IMR-90 (cell line): ENCODE measurements at regions not wholly inside any gene's neighbourhood (a gene's known extent, or its start where the extent isn't known, plus 50 kb on each side); places are given as distances from the start of the nearest gene placed in this dataset.

Experiments
- ATAC-seq: fragments of 200-7000 bp; cut with Tn5 transposase; 2 replicates; pipeline ENCODE4 v1.9.1; 2020; ENCODE audit warnings: low read depth, mild to moderate bottlenecking, moderate library complexity
- BruUV-seq: library from RNA; stranded (reverse); fragments of 400-500 nt; replicated peaks from 2 replicates; lab custom pipeline; 2021; lab: Mats Ljungman, UMichigan
- CTCF ChIA-PET: fragments of 300-600 bp; formaldehyde crosslinking; extraction: SDS; loops from one replicate; lab custom pipeline; 2021; ENCODE audit warnings: antibody characterized with exemption; lab: Yijun Ruan, JAX
- POLR2A ChIA-PET: fragments of 300-600 bp; sonication (Branson Sonifier 250); formaldehyde crosslinking; loops from one replicate; lab custom pipeline; 2022; ENCODE audit warnings: antibody characterized with exemption; ENCODE audit not compliant: unreplicated experiment; lab: Charles Lee
- DNase-seq: peaks from one replicate; pipeline ENCODE4 v3.0.0; 2013
- H2AFZ ChIP-seq: replicated peaks from 2 replicates; pipeline ENCODE3; 2013; ENCODE audit warnings: low read length, mild to moderate bottlenecking; ENCODE audit not compliant: poor library complexity
- H2AK5ac ChIP-seq: 2 replicates; pipeline ENCODE4 v1.6.1; 2013; ENCODE audit warnings: low read depth, low read length, inconsistent platforms
- H2AK9ac ChIP-seq: replicated peaks from 2 replicates; pipeline ENCODE3; 2013; ENCODE audit warnings: mild to moderate bottlenecking, low read depth, low read length, moderate library complexity; ENCODE audit not compliant: poor library complexity
- H2BK120ac ChIP-seq: 2 replicates; pipeline ENCODE4 v1.6.1; 2013; ENCODE audit warnings: low read depth, low read length, inconsistent platforms
- H2BK15ac ChIP-seq: 3 replicates; pipeline ENCODE4 v1.6.1; 2013; ENCODE audit warnings: low read depth, low read length, inconsistent platforms
- H2BK20ac ChIP-seq: 2 replicates; pipeline ENCODE4 v1.6.1; 2013; ENCODE audit warnings: low read depth, mild to moderate bottlenecking, inconsistent platforms, low read length, moderate library complexity
- H2BK5ac ChIP-seq: 2 replicates; pipeline ENCODE4 v1.6.1; 2013; ENCODE audit warnings: mild to moderate bottlenecking, low read depth, low read length, inconsistent platforms; ENCODE audit not compliant: poor library complexity, severe bottlenecking
- H3K14ac ChIP-seq: replicated peaks from 2 replicates; pipeline ENCODE4 v1.6.1; 2013; ENCODE audit warnings: low read depth, low read length, inconsistent platforms
- H3K18ac ChIP-seq: 2 replicates; pipeline ENCODE4 v1.6.1; 2013; ENCODE audit warnings: low read depth, low read length, control low read depth
- H3K23ac ChIP-seq: 2 replicates; pipeline ENCODE4 v1.6.1; 2013; ENCODE audit warnings: low read depth, low read length, inconsistent platforms
- H3K27ac ChIP-seq: 2 replicates; pipeline ENCODE4 v1.5.1; 2013; ENCODE audit warnings: mild to moderate bottlenecking, control low read depth, low read length; ENCODE audit not compliant: insufficient read depth
- H3K27me3 ChIP-seq: 2 replicates; pipeline ENCODE4 v1.6.1; 2013; ENCODE audit warnings: low read length; ENCODE audit not compliant: control insufficient read depth, insufficient read depth
- H3K36me3 ChIP-seq: 2 replicates; pipeline ENCODE4 v1.6.1; 2013; ENCODE audit warnings: low read length, mixed read lengths; ENCODE audit not compliant: control insufficient read depth, insufficient read depth
- H3K4ac ChIP-seq: 2 replicates; pipeline ENCODE4 v1.6.1; 2013; ENCODE audit warnings: low read depth, low read length, inconsistent platforms
- H3K4me1 ChIP-seq: 2 replicates; pipeline ENCODE4 v1.6.1; 2013; ENCODE audit warnings: low read length, mixed read lengths; ENCODE audit not compliant: control insufficient read depth, insufficient read depth
- H3K4me2 ChIP-seq: 2 replicates; pipeline ENCODE4 v1.6.1; 2013; ENCODE audit warnings: low read depth, mild to moderate bottlenecking, control low read depth, low read length, moderate library complexity
- H3K4me3 ChIP-seq: 2 replicates; pipeline ENCODE4 v1.5.1; 2013; ENCODE audit warnings: low read depth, mild to moderate bottlenecking, control low read depth, low read length, moderate library complexity; ENCODE audit not compliant: insufficient read depth
- H3K56ac ChIP-seq: 2 replicates; pipeline ENCODE4 v1.6.1; 2013; ENCODE audit warnings: low read length, inconsistent platforms; ENCODE audit not compliant: insufficient read depth; ENCODE audit errors: extremely low read depth
- H3K79me1 ChIP-seq, 2 experiments: 2 replicates each; pipeline ENCODE4 v1.6.1; 2013; ENCODE audit warnings: low read length in 2 of 2, inconsistent platforms in 1 of 2, low read depth in 1 of 2
- H3K9ac ChIP-seq: 2 replicates; pipeline ENCODE4 v1.6.1; 2013; ENCODE audit warnings: low read depth, low read length, control low read depth
- H3K9me1 ChIP-seq: 2 replicates; pipeline ENCODE4 v1.6.1; 2013; ENCODE audit warnings: low read length, inconsistent platforms; ENCODE audit not compliant: insufficient read depth
- H3K9me3 ChIP-seq: 2 replicates; pipeline ENCODE4 v1.6.1; 2013; ENCODE audit warnings: low read length; ENCODE audit not compliant: control insufficient read depth, insufficient read depth
- H4K20me1 ChIP-seq: 2 replicates; pipeline ENCODE4 v1.6.1; 2013; ENCODE audit warnings: low read length, inconsistent platforms; ENCODE audit not compliant: insufficient read depth
- H4K5ac ChIP-seq: 2 replicates; pipeline ENCODE4 v1.6.1; 2013; ENCODE audit warnings: mild to moderate bottlenecking, low read depth, low read length, control low read depth
- H4K8ac ChIP-seq, 2 experiments: 2 replicates each; pipeline ENCODE4 v1.6.1; 2013; ENCODE audit warnings: low read depth in 2 of 2, low read length in 2 of 2, control low read depth in 1 of 2, inconsistent platforms in 1 of 2
- H4K91ac ChIP-seq: 2 replicates; pipeline ENCODE4 v1.6.1; 2013; ENCODE audit warnings: low read depth, low read length, inconsistent platforms; ENCODE audit not compliant: insufficient read depth
- CHD1 ChIP-seq: IDR thresholded peaks from 2 replicates; pipeline ENCODE4 v1.6.1; 2012; ENCODE audit warnings: low read depth, low read length, improper control_type of control experiment
- FOS ChIP-seq: fragments of 150-350 bp; IDR thresholded peaks from 2 replicates; pipeline ENCODE4 v1.6.1; 2016; ENCODE audit warnings: low read depth, low read length
- MAFK ChIP-seq: IDR thresholded peaks from 2 replicates; pipeline ENCODE4 v1.6.1; 2012; ENCODE audit warnings: low read depth, low read length, improper control_type of control experiment
- MAZ ChIP-seq: IDR thresholded peaks from 2 replicates; pipeline ENCODE4 v1.6.1; 2012; ENCODE audit warnings: low read depth, mild to moderate bottlenecking, low read length, improper control_type of control experiment, moderate library complexity, borderline replicate concordance
- MXI1 ChIP-seq: IDR thresholded peaks from 2 replicates; pipeline ENCODE4 v1.6.1; 2012; ENCODE audit warnings: low read depth, mild to moderate bottlenecking, low read length, moderate library complexity, borderline replicate concordance
- POLR2A ChIP-seq: IDR thresholded peaks from 2 replicates; pipeline ENCODE4 v1.6.1; 2012; ENCODE audit warnings: mild to moderate bottlenecking, low read depth, low read length
- RAD21 ChIP-seq: IDR thresholded peaks from 2 replicates; pipeline ENCODE4 v1.6.1; 2012; ENCODE audit warnings: low read length, improper control_type of control experiment
- SMC3 ChIP-seq: fragments of 150-350 bp; IDR thresholded peaks from 2 replicates; pipeline ENCODE4 v1.6.1; 2016; ENCODE audit warnings: low read depth, mild to moderate bottlenecking, antibody characterized with exemption, low read length, moderate library complexity
- WGBS, 2 experiments: methylation state at CpG; one replicate each; pipeline versions ENCODE4 v1.1.5 to v1.1.7; 2013; ENCODE audit warnings: missing lambda C conversion rate in 2 of 2; ENCODE audit not compliant: insufficient read length in 1 of 2; ENCODE audit errors: extremely low coverage in 2 of 2; 5-methylcytosine and 5-hydroxymethylcytosine counted together
- dilution Hi-C: fragments of 300-500 bp; cut with HindIII; formaldehyde crosslinking; loops from one replicate; pipeline ENCODE4 v1.14.3; 2018; ENCODE audit warnings: low sequenced_read_pairs; ENCODE audit not compliant: unreplicated experiment
- in situ Hi-C: fragments of 300-500 bp; cut with MboI; formaldehyde crosslinking; loops from 3 replicates; pipeline ENCODE4 v1.14.3; 2019; ENCODE audit warnings: low sequenced_read_pairs, inconsistent platforms, mixed read lengths
- intact Hi-C: fragments of 100-400 bp; cut with micrococcal nuclease; formaldehyde crosslinking; loops from 2 replicates; pipeline ENCODE4 v1.10.0; 2022
- TF ChIP-seq, protein P1 (sequence below): fragments of 150-350 bp; IDR thresholded peaks from 2 replicates; pipeline ENCODE4 v1.6.1; 2017; ENCODE audit warnings: mild to moderate bottlenecking, antibody characterized with exemption, low read length, low read depth

DNA sequence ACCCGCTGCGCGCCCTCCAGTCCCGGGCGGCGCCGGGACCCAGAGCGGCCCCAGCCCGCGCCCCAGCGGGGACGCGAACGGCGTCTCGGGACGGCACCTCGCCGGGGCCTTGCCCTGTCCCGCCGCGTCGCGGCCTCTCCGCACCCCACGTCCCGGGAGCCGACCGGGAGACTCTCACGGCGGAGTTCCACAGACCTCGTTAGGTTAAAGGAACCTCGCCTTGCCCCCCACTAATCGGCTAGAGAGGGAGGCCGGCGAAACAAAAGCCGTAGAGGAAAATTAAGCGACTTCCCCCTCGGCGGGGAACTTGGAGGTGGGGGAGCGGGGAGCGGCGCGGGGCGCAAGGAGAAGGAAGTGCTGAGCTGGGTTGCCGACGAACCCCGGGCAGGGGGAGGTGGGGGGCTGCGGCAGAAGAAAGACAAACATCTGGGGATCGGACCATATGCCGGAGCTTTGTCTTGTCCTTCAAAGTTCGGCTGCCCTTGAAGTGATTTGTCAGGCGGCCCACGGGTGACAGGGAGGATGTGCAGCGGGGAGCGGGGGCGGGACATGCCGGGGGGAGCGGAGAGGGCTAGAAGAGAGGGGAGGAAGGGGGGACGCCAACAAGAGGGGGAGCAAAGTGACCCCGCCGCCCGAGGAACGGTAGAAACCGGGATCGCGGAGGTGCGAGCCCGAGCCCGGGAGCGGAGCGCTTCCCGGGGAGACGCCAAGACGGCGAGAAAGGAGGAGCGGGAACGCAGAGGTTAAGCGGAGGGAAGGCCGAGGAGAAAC, 120.0 kb upstream of the RRP15 start:
- WGBS, 2 experiments, result 1% methylated on average over 38 of the region's 80 CpGs; no CpG with 5 or more reads in 1 of the 2 experiments

More for the DNA sequence above, 120.0 kb upstream of the RRP15 start:
- Histone ChIP-seq H3K9ac (no peak overlapping the region), H2BK120ac (peak overlapping the region; percentile 40), H4K91ac (no peak overlapping the region), H3K4ac (no peak overlapping the region; the same call in 1 of the 2 replicates), H2AK9ac (no peak overlapping the region), H3K9me3 (no peaks in the 10 kb centered on the region), H4K8ac (peak overlapping the region in 1 of 2 experiments; percentile 20; a peak in 1 of 4 replicates), H3K27ac (no peak overlapping the region), H3K18ac (no peak overlapping the region), H3K36me3 (no peaks in the 10 kb centered on the region), H2BK15ac (no peak overlapping the region), H3K4me2 (peak overlapping the region; percentile 73), H3K9me1 (no peaks in the 10 kb centered on the region), H2AFZ (peak overlapping the region; percentile 90), H3K23ac (peak overlapping the region; percentile 83; the same call in 1 of the 2 replicates), H4K5ac (no peak overlapping the region), H3K14ac (no peak overlapping the region), H2BK5ac (no peak overlapping the region), H3K4me1 (no peaks in the 10 kb centered on the region), H4K20me1 (no peaks in the 10 kb centered on the region), H3K4me3 (peak overlapping the region; percentile 56), H2BK20ac (no peak overlapping the region), H3K27me3 (peaks cover 43% of the 10 kb centered on the region), H3K56ac (no peak overlapping the region), H3K79me1 (no peaks in the 10 kb centered on the region), H2AK5ac (no peak overlapping the region)
- ChIA-PET POLR2A (interaction anchor here (0.6 kb wide), 1 partner anchor 11 kb away, joined by 6 read pairs; no protein-coding TSS in a partner anchor), CTCF (no interaction called here)
- TF ChIP-seq SMC3 (no peak), MXI1 (no peak), MAFK (no peak), POLR2A (no peak), RAD21 (no peak), CHD1 (no peak), FOS (no peak), MAZ (no peak)
- TF ChIP-seq, protein P1, sequence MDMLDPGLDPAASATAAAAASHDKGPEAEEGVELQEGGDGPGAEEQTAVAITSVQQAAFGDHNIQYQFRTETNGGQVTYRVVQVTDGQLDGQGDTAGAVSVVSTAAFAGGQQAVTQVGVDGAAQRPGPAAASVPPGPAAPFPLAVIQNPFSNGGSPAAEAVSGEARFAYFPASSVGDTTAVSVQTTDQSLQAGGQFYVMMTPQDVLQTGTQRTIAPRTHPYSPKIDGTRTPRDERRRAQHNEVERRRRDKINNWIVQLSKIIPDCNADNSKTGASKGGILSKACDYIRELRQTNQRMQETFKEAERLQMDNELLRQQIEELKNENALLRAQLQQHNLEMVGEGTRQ, result no peak
- no TSS peak for BruUV-seq
- ATAC-seq (peak; percentile 67), DNase-seq (no peak)
- intact Hi-C loops (no loop called here), in situ Hi-C loops (no loop called here), dilution Hi-C loops (no loop called here)
